ENCODE measurements at regions not wholly inside any gene's neighbourhood (a gene's known extent, or its start where the extent isn't known, plus 50 kb on each side); places are given as distances from the start of the nearest gene placed in this dataset.

DNA sequence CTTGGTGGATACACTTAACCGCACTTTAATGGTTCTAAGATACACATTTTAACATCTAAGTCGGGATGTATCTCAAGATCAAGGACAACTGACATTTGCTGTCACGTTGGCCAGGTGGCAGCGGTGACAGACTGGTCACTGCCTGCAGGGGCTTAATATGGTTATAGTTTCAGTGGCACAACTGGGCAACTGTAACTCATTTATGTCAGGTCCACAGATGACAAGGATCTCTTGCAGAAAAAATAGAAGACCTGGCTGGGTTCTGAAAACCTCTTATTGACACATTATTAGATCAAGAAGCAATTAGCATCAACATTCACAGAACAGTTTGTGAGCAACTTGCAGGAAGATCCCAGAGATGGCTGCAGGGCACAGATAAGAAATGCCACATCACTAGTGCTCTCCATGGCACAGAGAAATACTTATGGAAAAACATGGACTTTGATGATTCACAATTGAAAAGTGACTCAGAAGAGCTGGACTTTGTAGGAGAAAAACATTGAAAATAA lies 99.6 kb upstream of the SORBS2 start:
- Mint-ChIP-seq H3K27ac (no peak overlapping the region), H3K4me1 (no peaks in the 10 kb centered on the region), H3K4me3 (no peak overlapping the region), H3K27me3 (peaks cover 0 to 18% (median 10%) of the 10 kb centered on the region in 5 donors), H3K9me3 (peaks cover 0 to 5% (median 0%) of the 10 kb centered on the region in 11 donors), H3K36me3 (no peaks in the 10 kb centered on the region)
- CTCF ChIA-PET, result no interaction called here
- Histone ChIP-seq H3K4me3 (ENCODE audit: low read length) (no peak overlapping the region), H3K36me3 (ENCODE audit: control insufficient read depth in 2 of 3, insufficient read depth in 3 of 3, low read length in 3 of 3) (no peaks in the 10 kb centered on the region), H3K9me3 (ENCODE audit: control insufficient read depth in 2 of 3, low read length in 3 of 3) (no peaks in the 10 kb centered on the region), H3K27ac (ENCODE audit: low read depth, low read length) (no peak overlapping the region), H3K27me3 (ENCODE audit: control insufficient read depth in 2 of 2, insufficient read depth in 2 of 2, low read length in 2 of 2) (no peaks in the 10 kb centered on the region), H3K4me1 (ENCODE audit: control insufficient read depth in 2 of 2, insufficient read depth in 2 of 2, low read length in 2 of 2) (no peaks in the 10 kb centered on the region)
- ATAC-seq (no peak), DNase-seq (no peak)
- POLR2A ChIA-PET, result no interaction called here
- intact Hi-C loops (cut with micrococcal nuclease), result no loop called here

DNA sequence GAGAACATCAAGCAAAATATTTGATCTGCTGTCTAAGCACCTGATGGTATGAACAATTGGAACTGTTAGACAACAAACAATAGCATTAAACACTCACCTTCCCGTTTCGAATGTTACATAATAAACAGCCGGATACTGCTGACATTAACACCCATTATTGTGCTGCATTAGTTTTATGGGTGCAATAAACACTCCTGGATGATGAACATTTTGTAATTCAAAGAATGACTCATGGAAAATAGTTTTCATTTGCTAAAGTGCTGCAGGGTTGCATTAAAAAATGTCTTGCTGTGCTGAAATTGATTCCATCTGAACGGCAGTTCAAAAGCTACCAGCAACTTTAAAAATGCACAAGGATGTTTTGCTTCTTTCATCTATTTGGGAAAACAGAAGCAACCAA lies 100.8 kb upstream of the SORBS2 start:
- peaks cover 0 to 14% (median 6%) of the 10 kb centered on the region in 5 donors for H3K27me3 Mint-ChIP-seq
- POLR2A ChIA-PET, result no interaction called here
- H3K36me3 ChIP-seq (ENCODE audit: control insufficient read depth in 2 of 3, insufficient read depth in 3 of 3, low read length in 3 of 3), result no peaks in the 10 kb centered on the region

DNA sequence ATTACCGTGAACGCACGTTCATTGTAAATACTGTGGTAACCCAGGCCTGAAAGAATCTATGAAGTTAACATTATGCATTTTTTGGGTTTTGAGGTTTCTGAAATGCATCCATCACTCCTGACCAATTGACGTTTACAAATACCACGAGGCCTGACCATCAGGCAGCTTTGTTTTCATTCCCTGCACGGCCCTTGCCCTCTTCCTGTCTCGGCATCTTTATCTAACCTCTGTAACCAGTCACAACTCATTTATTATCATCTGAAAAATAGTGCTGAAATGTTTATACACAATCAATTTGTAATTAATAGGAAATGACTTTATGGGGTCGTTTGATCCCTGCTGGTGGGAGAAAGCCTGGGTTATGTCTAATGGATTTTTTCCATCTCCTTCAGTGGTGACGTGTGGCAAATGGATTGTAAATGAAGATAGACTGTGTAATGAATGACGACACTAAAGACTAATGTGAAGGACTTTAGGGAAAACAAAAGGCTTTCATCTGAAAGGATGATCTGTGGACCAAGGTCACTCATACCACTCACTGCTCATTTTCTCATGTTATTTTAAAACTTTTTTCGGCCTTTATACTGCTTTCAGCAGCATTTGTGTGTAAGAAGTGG lies 102.7 kb upstream of the SORBS2 start:
- no peaks in the 10 kb centered on the region for H3K9me3 ChIP-seq (ENCODE audit: control insufficient read depth in 2 of 3, low read length in 3 of 3)
- intact Hi-C loops (cut with micrococcal nuclease), result no loop called here
- H3K27ac ChIP-seq (ENCODE audit: low read depth, low read length), result no peak overlapping the region
- no peaks in the 10 kb centered on the region for H3K36me3 Mint-ChIP-seq
- DNase-seq (no peak), ATAC-seq (no peak)
- no peak overlapping the region for H3K4me3 Mint-ChIP-seq
- no peak overlapping the region for H3K27ac Mint-ChIP-seq
- no peaks in the 10 kb centered on the region for H3K4me1 Mint-ChIP-seq
- H3K36me3 ChIP-seq (ENCODE audit: control insufficient read depth in 2 of 3, insufficient read depth in 3 of 3, low read length in 3 of 3), result no peaks in the 10 kb centered on the region
- no peaks in the 10 kb centered on the region for H3K4me1 ChIP-seq (ENCODE audit: control insufficient read depth in 2 of 2, insufficient read depth in 2 of 2, low read length in 2 of 2)
- no peak overlapping the region for H3K4me3 ChIP-seq (ENCODE audit: low read length)
- POLR2A ChIA-PET, result no interaction called here
- H3K27me3 ChIP-seq (ENCODE audit: control insufficient read depth in 2 of 2, insufficient read depth in 2 of 2, low read length in 2 of 2), result no peaks in the 10 kb centered on the region
- H3K9me3 Mint-ChIP-seq, result peaks cover 0 to 5% (median 0%) of the 10 kb centered on the region in 11 donors
- peaks cover 0 to 16% (median 7%) of the 10 kb centered on the region in 5 donors for H3K27me3 Mint-ChIP-seq
- CTCF ChIA-PET, result no interaction called here

More for the DNA sequence above, 100.8 kb upstream of the SORBS2 start:
- Histone ChIP-seq H3K9me3 (ENCODE audit: control insufficient read depth in 2 of 3, low read length in 3 of 3) (no peaks in the 10 kb centered on the region), H3K4me1 (ENCODE audit: control insufficient read depth in 2 of 2, insufficient read depth in 2 of 2, low read length in 2 of 2) (no peaks in the 10 kb centered on the region), H3K4me3 (ENCODE audit: low read length) (no peak overlapping the region), H3K27me3 (ENCODE audit: control insufficient read depth in 2 of 2, insufficient read depth in 2 of 2, low read length in 2 of 2) (no peaks in the 10 kb centered on the region), H3K27ac (ENCODE audit: low read depth, low read length) (no peak overlapping the region)
- Mint-ChIP-seq H3K4me3 (no peak overlapping the region), H3K36me3 (no peaks in the 10 kb centered on the region), H3K4me1 (no peaks in the 10 kb centered on the region), H3K27ac (no peak overlapping the region), H3K9me3 (peaks cover 0 to 5% (median 0%) of the 10 kb centered on the region in 11 donors)
- intact Hi-C loops (cut with micrococcal nuclease), result no loop called here
- CTCF ChIA-PET, result no interaction called here
- no peak for DNase-seq
- ATAC-seq, result no peak

DNA sequence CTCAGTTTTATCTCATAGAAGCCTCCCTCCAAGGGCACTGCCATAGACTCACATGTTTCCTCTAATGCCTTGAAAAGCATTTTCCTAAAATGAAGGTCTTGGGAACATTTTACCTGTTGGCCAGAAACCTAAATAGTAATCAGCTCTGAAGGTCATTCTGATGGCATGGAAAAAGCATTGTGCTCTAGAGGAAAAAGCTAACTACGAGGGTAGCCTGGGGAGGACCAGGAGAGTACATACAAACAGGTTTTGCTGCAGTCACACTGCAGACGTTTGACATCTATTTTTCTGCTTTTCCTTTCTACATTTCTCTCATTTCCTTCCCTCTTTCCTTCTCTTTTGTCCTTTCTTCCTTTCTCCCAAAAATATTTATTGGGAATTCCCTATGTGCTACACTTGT lies 103.3 kb upstream of the SORBS2 start:
- intact Hi-C loops (cut with micrococcal nuclease), result no loop called here
- Mint-ChIP-seq H3K36me3 (no peaks in the 10 kb centered on the region), H3K4me1 (no peaks in the 10 kb centered on the region), H3K4me3 (no peak overlapping the region), H3K27ac (no peak overlapping the region), H3K27me3 (peaks cover 0 to 18% (median 7%) of the 10 kb centered on the region in 5 donors), H3K9me3 (peaks cover 0 to 5% (median 0%) of the 10 kb centered on the region in 11 donors)
- Histone ChIP-seq H3K4me1 (ENCODE audit: control insufficient read depth in 2 of 2, insufficient read depth in 2 of 2, low read length in 2 of 2) (no peaks in the 10 kb centered on the region), H3K27ac (ENCODE audit: low read depth, low read length) (no peak overlapping the region), H3K36me3 (ENCODE audit: control insufficient read depth in 2 of 3, insufficient read depth in 3 of 3, low read length in 3 of 3) (no peaks in the 10 kb centered on the region), H3K9me3 (ENCODE audit: control insufficient read depth in 2 of 3, low read length in 3 of 3) (no peaks in the 10 kb centered on the region), H3K4me3 (ENCODE audit: low read length) (no peak overlapping the region), H3K27me3 (ENCODE audit: control insufficient read depth in 2 of 2, insufficient read depth in 2 of 2, low read length in 2 of 2) (no peaks in the 10 kb centered on the region)
- ChIA-PET CTCF (no interaction called here), POLR2A (no interaction called here)
- DNase-seq (no peak), ATAC-seq (no peak)

- H3K4me1 Mint-ChIP-seq, result no peaks in the 10 kb centered on the region
- H3K36me3 Mint-ChIP-seq, result no peaks in the 10 kb centered on the region
- DNase-seq (no peak), ATAC-seq (no peak)
- H3K27ac Mint-ChIP-seq, result no peak overlapping the region
- peaks cover 0 to 14% (median 7%) of the 10 kb centered on the region in 5 donors for H3K27me3 Mint-ChIP-seq
- H3K27ac ChIP-seq (ENCODE audit: low read depth, low read length), result no peak overlapping the region
- POLR2A ChIA-PET, result no interaction called here
- CTCF ChIA-PET, result no interaction called here
- no peaks in the 10 kb centered on the region for H3K9me3 ChIP-seq (ENCODE audit: control insufficient read depth in 2 of 3, low read length in 3 of 3)
- H3K9me3 Mint-ChIP-seq, result peaks cover 0 to 5% (median 0%) of the 10 kb centered on the region in 11 donors
- H3K4me3 Mint-ChIP-seq, result no peak overlapping the region
- no peaks in the 10 kb centered on the region for H3K36me3 ChIP-seq (ENCODE audit: control insufficient read depth in 2 of 3, insufficient read depth in 3 of 3, low read length in 3 of 3)
- intact Hi-C loops (cut with micrococcal nuclease), result no loop called here
- no peak overlapping the region for H3K4me3 ChIP-seq (ENCODE audit: low read length)
- no peaks in the 10 kb centered on the region for H3K27me3 ChIP-seq (ENCODE audit: control insufficient read depth in 2 of 2, insufficient read depth in 2 of 2, low read length in 2 of 2)
- no peaks in the 10 kb centered on the region for H3K4me1 ChIP-seq (ENCODE audit: control insufficient read depth in 2 of 2, insufficient read depth in 2 of 2, low read length in 2 of 2)
These were observed 103.8 kb upstream of the SORBS2 start for GRCh38 chr4:185915817-185916216.

GRCh38 chr4:185916231-185916630 lies 104.2 kb upstream of the SORBS2 start:
- POLR2A ChIA-PET, result no interaction called here
- no peak overlapping the region for H3K4me3 Mint-ChIP-seq
- H3K9me3 Mint-ChIP-seq, result peaks cover 0 to 5% (median 0%) of the 10 kb centered on the region in 11 donors
- Histone ChIP-seq H3K9me3 (ENCODE audit: control insufficient read depth in 2 of 3, low read length in 3 of 3) (no peaks in the 10 kb centered on the region), H3K36me3 (ENCODE audit: control insufficient read depth in 2 of 3, insufficient read depth in 3 of 3, low read length in 3 of 3) (no peaks in the 10 kb centered on the region), H3K27me3 (ENCODE audit: control insufficient read depth in 2 of 2, insufficient read depth in 2 of 2, low read length in 2 of 2) (no peaks in the 10 kb centered on the region), H3K27ac (ENCODE audit: low read depth, low read length) (no peak overlapping the region), H3K4me3 (ENCODE audit: low read length) (no peak overlapping the region), H3K4me1 (ENCODE audit: control insufficient read depth in 2 of 2, insufficient read depth in 2 of 2, low read length in 2 of 2) (no peaks in the 10 kb centered on the region)
- H3K27ac Mint-ChIP-seq, result no peak overlapping the region
- CTCF ChIA-PET, result no interaction called here
- DNase-seq (no peak), ATAC-seq (no peak)
- H3K4me1 Mint-ChIP-seq, result no peaks in the 10 kb centered on the region
- intact Hi-C loops (cut with micrococcal nuclease), result no loop called here
- no peaks in the 10 kb centered on the region for H3K36me3 Mint-ChIP-seq
- H3K27me3 Mint-ChIP-seq, result peaks cover 0 to 14% (median 7%) of the 10 kb centered on the region in 5 donors

DNA sequence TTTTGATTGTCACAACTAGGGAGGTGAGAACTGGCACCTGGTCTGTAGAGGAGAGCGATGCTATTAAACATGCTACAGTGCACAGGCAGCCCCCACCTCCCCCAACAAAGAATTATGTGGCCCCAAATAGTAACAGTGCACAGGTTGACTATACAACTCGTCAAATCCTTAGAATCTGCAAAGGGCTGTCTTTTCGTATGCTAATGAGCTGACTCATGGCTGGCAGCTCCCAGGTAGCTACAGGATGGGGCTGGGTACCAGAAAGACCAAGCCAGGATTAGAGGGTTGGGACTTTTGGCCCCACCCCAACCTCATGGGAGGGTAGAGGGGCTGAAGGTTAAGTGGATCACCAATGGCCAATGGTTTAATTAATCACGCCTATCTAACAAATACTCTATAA lies 104.7 kb upstream of the SORBS2 start:
- intact Hi-C loops (cut with micrococcal nuclease), result no loop called here
- Mint-ChIP-seq H3K4me3 (no peak overlapping the region), H3K27ac (no peak overlapping the region), H3K27me3 (peaks cover 0 to 14% (median 9%) of the 10 kb centered on the region in 5 donors), H3K36me3 (no peaks in the 10 kb centered on the region), H3K4me1 (no peaks in the 10 kb centered on the region), H3K9me3 (peaks cover 0 to 5% (median 0%) of the 10 kb centered on the region in 11 donors)
- H3K4me1 ChIP-seq (ENCODE audit: control insufficient read depth in 2 of 2, insufficient read depth in 2 of 2, low read length in 2 of 2), result no peaks in the 10 kb centered on the region
- no peak for DNase-seq
- no peak overlapping the region for H3K4me3 ChIP-seq (ENCODE audit: low read length)
- ChIA-PET POLR2A (no interaction called here), CTCF (no interaction called here)
- H3K27ac ChIP-seq (ENCODE audit: low read depth, low read length), result no peak overlapping the region
- ATAC-seq, result no peak
- no peaks in the 10 kb centered on the region for H3K27me3 ChIP-seq (ENCODE audit: control insufficient read depth in 2 of 2, insufficient read depth in 2 of 2, low read length in 2 of 2)
- no peaks in the 10 kb centered on the region for H3K36me3 ChIP-seq (ENCODE audit: control insufficient read depth in 2 of 3, insufficient read depth in 3 of 3, low read length in 3 of 3)
- H3K9me3 ChIP-seq (ENCODE audit: control insufficient read depth in 2 of 3, low read length in 3 of 3), result no peaks in the 10 kb centered on the region
